GM12874 (cell line): ENCODE measurements at regions not wholly inside any gene's neighbourhood (a gene's known extent, or its start where the extent isn't known, plus 50 kb on each side); places are given as distances from the start of the nearest gene placed in this dataset.

ENCODE experiments used
- CTCF ChIP-seq: IDR thresholded peaks from 2 replicates; pipeline ENCODE4 v1.5.1; 2011; ENCODE audit warnings: low read depth, mild to moderate bottlenecking, control low read depth, low read length, moderate library complexity; ENCODE audit not compliant: insufficient read depth

- no peak for TF ChIP-seq CTCF
Measured at GRCh38 chr1:10862743-10863335, 66.4 kb upstream of the CASZ1 start.

- no peak for TF ChIP-seq CTCF
Measured at GRCh38 chr1:10863886-10864285, 67.4 kb upstream of the CASZ1 start.

- TF ChIP-seq CTCF = no peak
Measured at GRCh38 chr1:10864776-10865175, 68.3 kb upstream of the CASZ1 start.

GRCh38 chr1:10865518-10866320 lies 69.3 kb upstream of the CASZ1 start:
- TF ChIP-seq CTCF = no peak

GRCh38 chr1:10866321-10867093 lies 70.1 kb upstream of the CASZ1 start:
- no peak for TF ChIP-seq CTCF

- TF ChIP-seq CTCF = peak; percentile 75
Measured at GRCh38 chr1:10867138-10867721, 70.8 kb upstream of the CASZ1 start.
